NCI-H2029 (cell line): ENCODE measurements at regions not wholly inside any gene's neighbourhood (a gene's known extent, or its start where the extent isn't known, plus 50 kb on each side); places are given as distances from the start of the nearest gene placed in this dataset.

Source experiments
- DNase-seq: peaks from one replicate; lab custom pipeline; 2025; lab: John Stamatoyannopoulos, UW

DNA sequence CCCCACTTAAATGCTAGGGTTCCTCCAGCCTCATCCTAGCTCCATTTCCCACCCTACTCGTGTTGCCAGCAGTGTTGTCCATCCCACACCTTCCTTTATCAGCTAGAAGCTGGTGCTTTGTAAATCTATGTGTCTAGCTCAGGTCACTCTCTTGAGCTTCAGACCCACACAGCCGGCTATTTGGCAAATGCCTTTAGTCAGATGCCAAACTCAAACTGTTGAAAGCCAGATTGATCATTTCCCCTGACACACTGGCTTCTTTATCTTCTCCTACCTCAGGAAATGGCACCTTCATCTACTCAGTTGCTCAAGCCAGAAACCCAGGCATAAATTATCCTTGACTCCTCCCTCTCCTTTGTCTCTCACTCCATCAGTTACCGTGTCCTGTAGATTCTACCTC is 61.5 kb upstream of the TPM1 start:
- no peak for DNase-seq

DNA sequence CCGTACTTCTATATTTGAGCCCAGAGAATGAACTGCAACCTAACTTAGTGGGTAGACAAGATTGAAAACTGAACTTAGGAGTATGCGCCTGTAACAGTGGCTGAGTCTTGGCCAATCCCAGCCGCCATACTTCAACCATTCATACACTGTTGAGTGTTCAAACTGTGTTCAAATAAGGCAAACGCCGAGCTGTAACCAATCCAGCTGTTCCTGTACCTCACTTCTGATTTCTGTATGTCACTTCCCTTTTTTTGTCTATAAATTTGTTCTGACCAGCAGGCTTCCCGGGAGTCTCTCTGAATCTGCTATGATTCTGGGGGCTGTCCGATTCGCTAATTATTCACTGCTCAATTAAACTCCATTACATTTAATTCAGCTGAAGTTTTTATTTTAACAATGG is 58.6 kb upstream of the TPM1 start:
- no peak for DNase-seq

DNA sequence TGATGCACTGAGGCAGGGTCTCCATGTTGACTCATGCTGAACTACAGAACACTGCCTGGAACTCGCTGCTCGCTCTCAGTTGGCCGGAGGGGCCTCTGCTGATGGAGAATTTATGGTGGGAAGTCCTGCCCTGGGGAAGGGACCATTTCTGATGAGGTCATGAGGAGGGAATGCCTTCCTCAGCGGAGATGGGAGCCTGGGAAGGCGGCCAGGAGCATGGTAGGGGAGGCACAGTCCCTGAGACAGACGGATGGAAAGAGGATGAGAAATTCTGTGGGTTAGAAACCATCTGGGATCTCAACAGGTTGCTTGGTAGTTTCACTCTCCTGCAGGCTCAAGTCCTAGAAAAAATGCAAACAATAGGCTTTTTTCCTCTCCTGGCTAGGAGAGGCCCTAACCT is 56.8 kb upstream of the TPM1 start:
- DNase-seq = no peak

DNA sequence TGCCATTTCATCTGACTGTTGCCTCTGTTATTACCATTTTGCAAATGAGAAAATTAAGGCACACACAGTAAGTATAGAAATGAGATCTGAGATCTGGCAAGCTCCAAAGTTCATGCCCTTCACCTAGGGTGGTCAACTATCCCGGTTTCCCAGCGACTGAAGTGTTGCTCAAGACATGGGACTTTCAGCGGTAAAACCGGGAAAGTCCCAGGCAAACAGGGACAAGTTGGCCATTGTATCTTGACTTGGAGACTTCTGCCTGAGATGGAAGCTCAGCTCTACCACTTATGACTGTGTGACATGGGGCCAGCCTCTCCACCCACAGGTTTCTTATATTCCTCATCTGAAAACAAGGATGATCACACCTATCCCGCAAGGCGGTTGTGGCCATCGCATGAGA is 55.6 kb upstream of the TPM1 start:
- no peak for DNase-seq

DNA sequence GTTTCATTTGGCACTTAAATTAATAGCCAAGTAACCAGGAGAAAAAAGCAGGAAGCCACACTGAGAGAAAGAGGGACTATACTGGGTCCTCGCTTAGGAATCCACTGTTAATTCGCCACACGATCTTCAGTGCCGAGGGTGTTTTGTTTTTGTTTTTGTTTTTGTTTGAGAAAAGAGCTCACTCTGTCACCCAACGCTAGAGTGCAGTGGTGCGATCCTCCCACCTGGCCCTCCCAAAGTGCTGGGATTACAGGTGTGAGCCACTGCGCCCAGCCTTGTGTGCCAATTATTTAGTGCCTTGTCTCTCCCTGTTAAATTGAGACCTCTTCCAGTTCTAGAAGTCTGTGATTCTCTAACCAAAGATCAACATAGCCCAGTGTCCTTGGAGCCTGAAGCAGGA is 53.8 kb upstream of the TPM1 start:
- DNase-seq = no peak

DNA sequence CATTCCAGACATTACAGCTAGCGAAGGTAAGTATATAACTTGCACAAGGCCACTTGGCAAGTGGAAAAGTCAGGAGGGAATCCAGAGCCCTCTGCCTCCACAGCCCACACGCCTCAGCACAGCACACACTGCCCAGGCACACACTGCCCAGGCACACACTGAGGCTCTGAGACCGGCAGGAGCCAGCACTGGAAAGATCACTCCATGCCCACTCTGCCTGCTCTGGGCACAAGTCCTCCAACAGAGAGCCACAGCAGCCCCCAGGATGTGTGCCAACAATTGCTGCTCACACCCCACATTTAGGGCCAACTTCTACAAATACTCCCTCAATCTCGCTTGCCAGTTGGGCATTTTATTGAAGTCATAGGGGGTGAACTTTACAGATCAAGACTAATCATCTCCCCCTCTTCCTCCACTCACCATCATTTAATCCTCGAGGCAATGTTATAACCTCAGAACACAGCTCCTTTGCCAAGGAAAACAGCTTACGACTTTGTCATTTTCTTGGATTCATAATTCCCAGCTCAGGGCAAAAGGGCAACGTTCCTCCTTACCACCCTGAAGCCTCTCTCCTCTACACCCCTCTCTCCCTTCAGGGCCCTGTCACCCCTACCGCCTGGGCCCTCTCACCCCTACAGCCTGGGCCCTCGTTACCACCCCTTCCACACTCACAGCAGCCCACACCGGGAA is 53.0 kb upstream of the TPM1 start:
- no peak for DNase-seq

DNA sequence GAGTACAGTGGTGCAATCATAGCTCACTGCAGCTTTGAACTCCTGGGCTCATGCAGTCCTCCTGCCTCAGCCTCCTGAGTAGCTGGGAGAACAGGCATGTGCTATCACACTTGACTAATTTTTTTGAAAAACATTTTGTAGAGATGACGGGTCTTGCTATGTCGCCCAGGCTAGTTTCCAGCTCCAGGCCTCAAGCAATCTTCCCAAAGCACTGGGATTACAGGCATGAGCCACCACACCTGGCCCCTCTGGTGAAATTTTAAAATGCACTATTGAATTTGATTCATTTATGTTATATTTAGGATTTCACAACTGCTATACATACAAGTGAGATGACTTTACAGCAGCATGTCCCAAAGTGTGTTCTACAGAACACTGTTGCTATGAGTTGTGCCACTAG is 50.8 kb upstream of the TPM1 start:
- DNase-seq = no peak

DNA sequence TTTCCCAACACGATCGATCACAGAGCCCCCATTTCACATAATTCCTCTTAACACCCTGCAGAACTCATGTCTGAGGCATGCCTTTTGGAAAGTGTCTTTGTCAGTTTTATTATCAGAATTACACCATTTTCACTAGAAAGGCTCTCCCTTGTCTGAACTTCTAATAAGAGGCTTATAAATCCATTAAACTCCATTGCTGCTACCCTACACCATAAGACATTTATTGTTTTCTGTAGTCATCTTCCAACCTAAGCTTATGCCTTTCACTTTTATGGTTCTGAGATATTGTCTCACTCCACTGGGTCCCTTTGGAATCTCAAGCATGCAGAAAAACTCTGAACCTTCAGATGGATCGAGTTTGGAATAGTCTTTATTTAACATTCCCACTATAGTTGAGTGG is 50.2 kb upstream of the TPM1 start:
- DNase-seq = no peak
